ENCODE measurements at regions not wholly inside any gene's neighbourhood (a gene's known extent, or its start where the extent isn't known, plus 50 kb on each side); places are given as distances from the start of the nearest gene placed in this dataset.

DNA sequence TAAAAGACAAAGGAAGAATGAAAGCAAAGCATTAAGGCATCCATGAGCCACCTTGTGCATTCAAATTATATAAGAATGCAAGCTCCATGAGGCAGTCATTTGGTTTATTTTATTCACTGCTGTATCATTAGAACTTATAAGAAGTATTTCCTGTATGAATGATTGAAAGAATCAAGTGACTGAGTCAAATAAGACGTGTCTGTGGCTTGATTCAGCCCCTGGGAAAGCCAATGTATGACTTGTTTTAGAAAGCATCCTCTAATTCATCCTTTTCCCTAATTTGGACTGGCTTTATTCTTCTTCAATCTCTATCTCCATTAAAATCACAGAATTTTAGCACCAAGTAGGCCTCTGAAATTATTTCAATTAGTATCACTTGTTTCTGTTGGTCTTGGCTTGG, 461.1 kb downstream of the LPIN1 start:
- DNase-seq (ENCODE audit: insufficient read length, low spot score, missing footprints) = no peak

DNA sequence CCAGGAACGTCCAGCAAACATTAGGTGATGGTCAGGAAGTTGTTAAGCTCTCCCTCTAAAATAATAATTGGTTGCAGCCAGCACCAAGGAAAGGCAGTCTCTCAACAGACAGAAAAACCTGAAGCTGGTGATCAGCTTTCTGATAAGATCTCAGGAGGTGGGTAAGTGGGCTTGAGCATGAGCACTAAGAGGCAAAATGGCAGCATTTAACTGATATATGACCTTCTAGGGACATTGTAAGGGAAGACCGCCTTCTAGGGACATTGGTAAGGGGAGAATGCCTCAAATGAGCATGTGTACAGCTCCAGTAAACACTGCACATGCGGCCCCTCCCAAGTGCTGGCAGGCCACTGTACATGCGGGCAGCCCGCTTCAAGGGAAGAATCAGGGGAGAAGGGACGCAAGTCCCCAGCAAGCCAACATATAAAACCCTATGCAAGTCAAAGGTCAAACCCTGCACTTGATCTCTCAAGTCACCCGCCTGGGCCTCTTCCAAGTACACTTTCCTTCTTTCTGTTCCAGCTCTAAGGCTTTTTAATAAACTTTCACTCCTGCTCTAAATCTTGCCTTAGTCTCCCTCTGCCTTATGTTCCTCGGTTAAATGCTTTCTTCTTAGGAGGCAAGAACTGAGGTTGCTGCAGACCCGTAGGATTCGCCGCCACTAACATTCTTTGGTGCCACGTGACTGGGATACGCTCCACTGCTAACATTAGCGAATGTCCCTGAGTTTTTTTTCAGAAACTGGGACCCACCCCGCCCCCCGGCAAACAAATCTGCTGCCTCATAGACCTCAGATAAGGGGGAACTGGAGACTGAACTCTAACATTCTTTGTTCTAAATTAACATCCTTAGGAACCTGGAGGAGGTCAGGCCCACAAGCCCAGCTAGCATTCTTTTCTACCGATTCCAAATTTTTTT, 463.8 kb downstream of the LPIN1 start:
- Histone ChIP-seq H2AFZ (ENCODE audit: low read length) (no peak overlapping the region), H3K4me3 (ENCODE audit: insufficient read depth, low read length) (no peak overlapping the region), H3K4me2 (ENCODE audit: insufficient read depth, low read length) (no peak overlapping the region), H3K9me3 (ENCODE audit: low read depth, low read length) (no peaks in the 10 kb centered on the region), H4K20me1 (ENCODE audit: insufficient read depth, low read length) (no peaks in the 10 kb centered on the region), H3K27ac (ENCODE audit: low read depth, low read length) (no peak overlapping the region), H3K4me1 (ENCODE audit: insufficient read depth, low read length) (no peaks in the 10 kb centered on the region), H3K27me3 (ENCODE audit: insufficient read depth, low read length) (no peaks in the 10 kb centered on the region), H3K79me2 (ENCODE audit: insufficient read depth, low read length) (no peaks in the 10 kb centered on the region), H3K36me3 (ENCODE audit: insufficient read depth, low read length) (no peaks in the 10 kb centered on the region)
- TF ChIP-seq, protein P1, sequence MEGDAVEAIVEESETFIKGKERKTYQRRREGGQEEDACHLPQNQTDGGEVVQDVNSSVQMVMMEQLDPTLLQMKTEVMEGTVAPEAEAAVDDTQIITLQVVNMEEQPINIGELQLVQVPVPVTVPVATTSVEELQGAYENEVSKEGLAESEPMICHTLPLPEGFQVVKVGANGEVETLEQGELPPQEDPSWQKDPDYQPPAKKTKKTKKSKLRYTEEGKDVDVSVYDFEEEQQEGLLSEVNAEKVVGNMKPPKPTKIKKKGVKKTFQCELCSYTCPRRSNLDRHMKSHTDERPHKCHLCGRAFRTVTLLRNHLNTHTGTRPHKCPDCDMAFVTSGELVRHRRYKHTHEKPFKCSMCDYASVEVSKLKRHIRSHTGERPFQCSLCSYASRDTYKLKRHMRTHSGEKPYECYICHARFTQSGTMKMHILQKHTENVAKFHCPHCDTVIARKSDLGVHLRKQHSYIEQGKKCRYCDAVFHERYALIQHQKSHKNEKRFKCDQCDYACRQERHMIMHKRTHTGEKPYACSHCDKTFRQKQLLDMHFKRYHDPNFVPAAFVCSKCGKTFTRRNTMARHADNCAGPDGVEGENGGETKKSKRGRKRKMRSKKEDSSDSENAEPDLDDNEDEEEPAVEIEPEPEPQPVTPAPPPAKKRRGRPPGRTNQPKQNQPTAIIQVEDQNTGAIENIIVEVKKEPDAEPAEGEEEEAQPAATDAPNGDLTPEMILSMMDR (IDR thresholded peaks at IDR 0.05; ENCODE audit: extremely low read depth, low read depth, low read length) = no peak
- DNase-seq (ENCODE audit: insufficient read length, low spot score, missing footprints) = no peak

More for the DNA sequence above, 461.1 kb downstream of the LPIN1 start:
- no peaks in the 10 kb centered on the region for H3K79me2 ChIP-seq (ENCODE audit: insufficient read depth, low read length)
- no peaks in the 10 kb centered on the region for H3K36me3 ChIP-seq (ENCODE audit: insufficient read depth, low read length)
- H3K27ac ChIP-seq (ENCODE audit: low read depth, low read length) = no peak overlapping the region
- TF ChIP-seq, protein P1 (IDR thresholded peaks at IDR 0.05; ENCODE audit: extremely low read depth, low read depth, low read length) = no peak
- no peak overlapping the region for H3K4me2 ChIP-seq (ENCODE audit: insufficient read depth, low read length)
- H2AFZ ChIP-seq (ENCODE audit: low read length) = no peak overlapping the region
- H3K4me3 ChIP-seq (ENCODE audit: insufficient read depth, low read length) = no peak overlapping the region
- no peaks in the 10 kb centered on the region for H3K27me3 ChIP-seq (ENCODE audit: insufficient read depth, low read length)
- H4K20me1 ChIP-seq (ENCODE audit: insufficient read depth, low read length) = no peaks in the 10 kb centered on the region
- no peaks in the 10 kb centered on the region for H3K9me3 ChIP-seq (ENCODE audit: low read depth, low read length)
- peaks cover 4% of the 10 kb centered on the region for H3K4me1 ChIP-seq (ENCODE audit: insufficient read depth, low read length)

DNA sequence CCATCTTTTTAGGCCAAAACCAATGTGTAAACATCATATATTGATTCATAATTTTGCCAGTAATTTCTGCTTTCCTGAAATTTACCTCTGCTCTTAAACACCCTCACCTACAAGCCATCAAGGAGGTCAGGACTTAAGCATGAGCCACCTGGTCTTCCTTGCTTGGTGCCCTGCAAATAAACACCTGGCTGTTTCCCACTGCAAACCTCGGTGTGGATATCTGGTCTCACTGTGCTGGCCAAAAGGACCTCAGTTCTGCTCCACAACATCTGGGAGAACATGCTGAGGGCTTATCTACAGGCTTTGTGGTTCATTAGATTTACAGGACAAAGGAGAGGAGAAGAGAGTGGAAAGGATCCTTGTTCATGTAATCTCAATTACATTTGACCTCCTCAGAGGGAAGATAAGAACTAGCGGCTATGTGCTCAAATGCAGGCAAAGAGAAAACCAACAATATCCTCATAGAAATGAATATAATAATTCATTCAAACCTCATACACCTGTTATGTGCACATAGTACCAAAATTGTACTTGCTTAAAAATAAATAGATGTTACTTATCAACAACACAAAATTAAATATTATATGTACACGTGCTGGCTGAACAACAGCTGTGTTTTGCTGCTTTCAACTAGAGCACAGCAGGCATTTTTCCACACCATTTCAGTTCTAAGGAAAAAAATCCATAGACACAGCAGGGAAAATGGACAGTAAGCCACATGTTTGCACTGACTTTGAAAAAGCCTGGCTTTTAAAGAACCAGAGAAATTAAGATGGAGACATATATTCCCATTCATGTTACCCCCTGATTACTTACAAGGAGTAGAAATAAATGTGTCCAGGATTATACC, 465.1 kb downstream of the LPIN1 start:
- no peaks in the 10 kb centered on the region for H3K27me3 ChIP-seq (ENCODE audit: insufficient read depth, low read length)
- no peaks in the 10 kb centered on the region for H3K4me1 ChIP-seq (ENCODE audit: insufficient read depth, low read length)
- H3K4me3 ChIP-seq (ENCODE audit: insufficient read depth, low read length) = no peak overlapping the region
- H3K27ac ChIP-seq (ENCODE audit: low read depth, low read length) = no peak overlapping the region
- DNase-seq (ENCODE audit: insufficient read length, low spot score, missing footprints) = no peak
- no peaks in the 10 kb centered on the region for H4K20me1 ChIP-seq (ENCODE audit: insufficient read depth, low read length)
- no peak overlapping the region for H2AFZ ChIP-seq (ENCODE audit: low read length)
- no peak overlapping the region for H3K4me2 ChIP-seq (ENCODE audit: insufficient read depth, low read length)
- H3K79me2 ChIP-seq (ENCODE audit: insufficient read depth, low read length) = no peaks in the 10 kb centered on the region
- no peaks in the 10 kb centered on the region for H3K9me3 ChIP-seq (ENCODE audit: low read depth, low read length)
- TF ChIP-seq, protein P1 (IDR thresholded peaks at IDR 0.05; ENCODE audit: extremely low read depth, low read depth, low read length) = no peak
- H3K36me3 ChIP-seq (ENCODE audit: insufficient read depth, low read length) = no peaks in the 10 kb centered on the region
